H1 (cell line): ENCODE measurements at regions not wholly inside any gene's neighbourhood (a gene's known extent, or its start where the extent isn't known, plus 50 kb on each side); places are given as distances from the start of the nearest gene placed in this dataset.

Experiments
- BRCA1 ChIP-seq: IDR thresholded peaks from 2 replicates; pipeline ENCODE4 v1.6.1; 2012; ENCODE audit warnings: low read depth, low read length, improper control_type of control experiment
- CTCF ChIP-seq, 3 experiments: IDR thresholded peaks; 1 replicate in 2 of 3; 2 replicates in 1 of 3; pipeline versions ENCODE4 v1.5.1 to v1.6.1; 2011; ENCODE audit warnings: low read length in 3 of 3, mild to moderate bottlenecking in 3 of 3, inconsistent platforms in 2 of 3, low read depth in 1 of 3, moderate library complexity in 1 of 3; ENCODE audit not compliant: insufficient read depth in 1 of 3; ENCODE audit errors: control extremely low read depth in 1 of 3
- EZH2 ChIP-seq: fragments of 200-600 bp; sonication (generic); IDR thresholded peaks from 2 replicates; pipeline ENCODE4 v1.7.1; 2012; ENCODE audit warnings: low read depth, mild to moderate bottlenecking, moderate library complexity, low read length, inconsistent platforms; ENCODE audit not compliant: severe bottlenecking
- MAFK ChIP-seq: IDR thresholded peaks from 2 replicates; pipeline ENCODE4 v1.6.1; 2012; ENCODE audit warnings: low read depth, mild to moderate bottlenecking, improper control_type of control experiment, low read length
- POLR2A ChIP-seq, 2 experiments: IDR thresholded peaks; 1 replicate in 1 of 2; 2 replicates in 1 of 2; pipeline ENCODE4 v1.6.1; 2011; ENCODE audit warnings: low read depth in 2 of 2, low read length in 2 of 2, mild to moderate bottlenecking in 2 of 2; ENCODE audit errors: control extremely low read depth in 1 of 2
- POLR2AphosphoS5 ChIP-seq: IDR thresholded peaks from 2 replicates; pipeline ENCODE4 v1.6.1; 2011; ENCODE audit warnings: low read depth, low read length
- SIN3A ChIP-seq, 2 experiments: IDR thresholded peaks in 1 of 2; conservative IDR thresholded peaks in 1 of 2; 2 replicates each; pipeline ENCODE4 v1.6.1; 2011 to 2012; ENCODE audit warnings: low read length in 2 of 2, improper control_type of control experiment in 1 of 2, low read depth in 1 of 2, mild to moderate bottlenecking in 1 of 2
- TAF1 ChIP-seq: IDR thresholded peaks from 2 replicates; pipeline ENCODE4 v1.6.1; 2011; ENCODE audit warnings: mild to moderate bottlenecking, low read depth, low read length
- TEAD4 ChIP-seq: IDR thresholded peaks from 2 replicates; pipeline ENCODE4 v1.6.1; 2012; ENCODE audit warnings: low read depth, low read length, inconsistent platforms, mixed read lengths

GRCh38 chr18:75837316-75837715 is 409.8 kb upstream of the SMIM21 start:
- TF ChIP-seq POLR2A (IDR thresholded peaks at IDR 0.05; ENCODE audit: control extremely low read depth in 1 of 2, low read depth in 2 of 2, low read length in 2 of 2): no peak
- TF ChIP-seq CTCF (IDR thresholded peaks at IDR 0.05; ENCODE audit: control extremely low read depth in 1 of 3, insufficient read depth in 1 of 3, low read depth in 1 of 3, low read length in 3 of 3): no peak
- no peak for TF ChIP-seq TAF1
- no peak for TF ChIP-seq BRCA1
- TF ChIP-seq TEAD4: no peak
- no peak for TF ChIP-seq SIN3A (conservative IDR thresholded peaks at IDR 0.05 in 1 of 2, IDR thresholded peaks at IDR 0.05 in 1 of 2; ENCODE audit: low read depth in 1 of 2, low read length in 2 of 2)
- TF ChIP-seq POLR2AphosphoS5: no peak
- no peak for TF ChIP-seq MAFK
- no peak for TF ChIP-seq EZH2
